ENCODE measurements at regions not wholly inside any gene's neighbourhood (a gene's known extent, or its start where the extent isn't known, plus 50 kb on each side); places are given as distances from the start of the nearest gene placed in this dataset.
"Not testable (repeated sequence)": the region's sequence is repeated elsewhere in the genome, so short reads cannot be mapped to it uniquely, and the experiment has no call there.

- WGBS, result 55% methylated on average over 2 of the region's 2 CpGs
- DNase-seq, result peak; percentile 10
- H3K27ac ChIP-seq (ENCODE audit: low read length, poor library complexity, severe bottlenecking), result no peak overlapping the region
- no peak overlapping the region for H2BK5ac ChIP-seq (ENCODE audit: low read depth, low read length, poor library complexity, severe bottlenecking)
- no peak overlapping the region for H2BK12ac ChIP-seq (ENCODE audit: low read length in 2 of 2)
- H3K27me3 ChIP-seq (ENCODE audit: control insufficient read depth in 1 of 2, insufficient read depth in 1 of 2, low read length in 2 of 2), result no peaks in the 10 kb centered on the region
- H3K14ac ChIP-seq (ENCODE audit: low read length in 2 of 2), result no peak overlapping the region
- H3K4ac ChIP-seq (ENCODE audit: low read depth in 1 of 2, low read length in 2 of 2), result no peak overlapping the region
- H3K79me1 ChIP-seq (replicated peaks; ENCODE audit: low read length, poor library complexity, severe bottlenecking), result no peaks in the 10 kb centered on the region
- no peak overlapping the region for H2BK120ac ChIP-seq (ENCODE audit: low read depth, low read length)
- H3K4me2 ChIP-seq (ENCODE audit: low read length, poor library complexity, severe bottlenecking), result no peak overlapping the region
- no peak overlapping the region for H2BK15ac ChIP-seq (ENCODE audit: low read depth, poor library complexity, severe bottlenecking)
- no peaks in the 10 kb centered on the region for H3K4me1 ChIP-seq (ENCODE audit: control insufficient read depth, insufficient read depth, low read depth, low read length)
- no peak overlapping the region for H3K18ac ChIP-seq (ENCODE audit: low read depth in 1 of 2, low read length in 2 of 2)
- H4K8ac ChIP-seq (ENCODE audit: low read length), result no peak overlapping the region
- H2AK5ac ChIP-seq (ENCODE audit: low read length, severe bottlenecking), result no peak overlapping the region
- peaks cover 22% of the 10 kb centered on the region for H3K9me3 ChIP-seq (ENCODE audit: control insufficient read depth, low read length)
- no peak overlapping the region for H3K9ac ChIP-seq (ENCODE audit: low read length)
- no peak overlapping the region for H2AFZ ChIP-seq (ENCODE audit: low read depth, low read length)
- H3K23ac ChIP-seq (ENCODE audit: low read length in 2 of 2), result no peak overlapping the region
- no peaks in the 10 kb centered on the region for H3K36me3 ChIP-seq (ENCODE audit: control insufficient read depth in 1 of 2, insufficient read depth in 2 of 2, low read depth in 1 of 2, low read length in 2 of 2)
- H4K91ac ChIP-seq (ENCODE audit: low read length), result no peak overlapping the region
- H3K4me3 ChIP-seq (ENCODE audit: insufficient read depth in 1 of 2, low read depth in 1 of 2, low read length in 2 of 2), result no peak overlapping the region
Measured at GRCh38 chr5:166285361-166285760, 2006.1 kb upstream of the WWC1 start.

- Histone ChIP-seq H4K8ac (ENCODE audit: low read length) (no peak overlapping the region), H3K23ac (ENCODE audit: low read length in 2 of 2) (no peak overlapping the region), H2BK120ac (ENCODE audit: low read depth, low read length) (no peak overlapping the region), H2AFZ (ENCODE audit: low read depth, low read length) (no peak overlapping the region), H2BK15ac (ENCODE audit: low read depth, poor library complexity, severe bottlenecking) (no peak overlapping the region), H3K4me1 (ENCODE audit: control insufficient read depth, insufficient read depth, low read depth, low read length) (no peaks in the 10 kb centered on the region), H3K36me3 (ENCODE audit: control insufficient read depth in 1 of 2, insufficient read depth in 2 of 2, low read depth in 1 of 2, low read length in 2 of 2) (no peaks in the 10 kb centered on the region), H3K9ac (ENCODE audit: low read length) (no peak overlapping the region), H3K27ac (ENCODE audit: low read length, poor library complexity, severe bottlenecking) (no peak overlapping the region), H3K9me3 (ENCODE audit: control insufficient read depth, low read length) (peaks cover 24% of the 10 kb centered on the region), H3K79me1 (replicated peaks; ENCODE audit: low read length, poor library complexity, severe bottlenecking) (no peaks in the 10 kb centered on the region), H3K27me3 (ENCODE audit: control insufficient read depth in 1 of 2, insufficient read depth in 1 of 2, low read length in 2 of 2) (no peaks in the 10 kb centered on the region), H3K4ac (ENCODE audit: low read depth in 1 of 2, low read length in 2 of 2) (no peak overlapping the region), H2AK5ac (ENCODE audit: low read length, severe bottlenecking) (no peak overlapping the region), H2BK12ac (ENCODE audit: low read length in 2 of 2) (no peak overlapping the region), H4K91ac (ENCODE audit: low read length) (no peak overlapping the region), H3K4me3 (ENCODE audit: insufficient read depth in 1 of 2, low read depth in 1 of 2, low read length in 2 of 2) (no peak overlapping the region), H3K4me2 (ENCODE audit: low read length, poor library complexity, severe bottlenecking) (no peak overlapping the region), H3K18ac (ENCODE audit: low read depth in 1 of 2, low read length in 2 of 2) (no peak overlapping the region), H3K14ac (ENCODE audit: low read length in 2 of 2) (no peak overlapping the region), H2BK5ac (ENCODE audit: low read depth, low read length, poor library complexity, severe bottlenecking) (no peak overlapping the region)
- no peak for DNase-seq
- 96% methylated on average over 3 of the region's 3 CpGs for WGBS
Measured at GRCh38 chr5:166286832-166287231, 2004.6 kb upstream of the WWC1 start.

GRCh38 chr5:166287866-166288265 is 2003.6 kb upstream of the WWC1 start:
- Histone ChIP-seq H2BK5ac (ENCODE audit: low read depth, low read length, poor library complexity, severe bottlenecking) (no peak overlapping the region), H3K9me3 (ENCODE audit: control insufficient read depth, low read length) (peaks cover 24% of the 10 kb centered on the region), H3K27ac (ENCODE audit: low read length, poor library complexity, severe bottlenecking) (no peak overlapping the region), H3K4ac (ENCODE audit: low read depth in 1 of 2, low read length in 2 of 2) (no peak overlapping the region), H3K14ac (ENCODE audit: low read length in 2 of 2) (no peak overlapping the region), H2AK5ac (ENCODE audit: low read length, severe bottlenecking) (no peak overlapping the region), H3K23ac (ENCODE audit: low read length in 2 of 2) (no peak overlapping the region), H2BK15ac (ENCODE audit: low read depth, poor library complexity, severe bottlenecking) (no peak overlapping the region), H2BK12ac (ENCODE audit: low read length in 2 of 2) (no peak overlapping the region), H3K79me1 (replicated peaks; ENCODE audit: low read length, poor library complexity, severe bottlenecking) (no peaks in the 10 kb centered on the region), H2BK120ac (ENCODE audit: low read depth, low read length) (no peak overlapping the region), H3K36me3 (ENCODE audit: control insufficient read depth in 1 of 2, insufficient read depth in 2 of 2, low read depth in 1 of 2, low read length in 2 of 2) (no peaks in the 10 kb centered on the region), H3K4me2 (ENCODE audit: low read length, poor library complexity, severe bottlenecking) (no peak overlapping the region), H4K91ac (ENCODE audit: low read length) (no peak overlapping the region), H3K4me3 (ENCODE audit: insufficient read depth in 1 of 2, low read depth in 1 of 2, low read length in 2 of 2) (no peak overlapping the region), H3K4me1 (ENCODE audit: control insufficient read depth, insufficient read depth, low read depth, low read length) (no peaks in the 10 kb centered on the region), H3K18ac (ENCODE audit: low read depth in 1 of 2, low read length in 2 of 2) (no peak overlapping the region), H3K27me3 (ENCODE audit: control insufficient read depth in 1 of 2, insufficient read depth in 1 of 2, low read length in 2 of 2) (no peaks in the 10 kb centered on the region), H4K8ac (ENCODE audit: low read length) (no peak overlapping the region), H3K9ac (ENCODE audit: low read length) (no peak overlapping the region), H2AFZ (ENCODE audit: low read depth, low read length) (no peak overlapping the region)
- DNase-seq, result no peak
- 86% methylated on average over 1 of the region's 1 CpG for WGBS

- not testable (repeated sequence) for H3K4ac ChIP-seq (ENCODE audit: low read depth in 1 of 2, low read length in 2 of 2); H3K14ac ChIP-seq (ENCODE audit: low read length in 2 of 2); H3K18ac ChIP-seq (ENCODE audit: low read depth in 1 of 2, low read length in 2 of 2); H2AFZ ChIP-seq (ENCODE audit: low read depth, low read length); H3K4me2 ChIP-seq (ENCODE audit: low read length, poor library complexity, severe bottlenecking); H2BK120ac ChIP-seq (ENCODE audit: low read depth, low read length); H2BK15ac ChIP-seq (ENCODE audit: low read depth, poor library complexity, severe bottlenecking); H3K4me3 ChIP-seq (ENCODE audit: insufficient read depth in 1 of 2, low read depth in 1 of 2, low read length in 2 of 2); H3K4me1 ChIP-seq (ENCODE audit: control insufficient read depth, insufficient read depth, low read depth, low read length); H3K9ac ChIP-seq (ENCODE audit: low read length); H3K23ac ChIP-seq (ENCODE audit: low read length in 2 of 2); H2BK12ac ChIP-seq (ENCODE audit: low read length in 2 of 2); DNase-seq; H4K8ac ChIP-seq (ENCODE audit: low read length); H3K27me3 ChIP-seq (ENCODE audit: control insufficient read depth in 1 of 2, insufficient read depth in 1 of 2, low read length in 2 of 2); H3K36me3 ChIP-seq (ENCODE audit: control insufficient read depth in 1 of 2, insufficient read depth in 2 of 2, low read depth in 1 of 2, low read length in 2 of 2); H2AK5ac ChIP-seq (ENCODE audit: low read length, severe bottlenecking); H2BK5ac ChIP-seq (ENCODE audit: low read depth, low read length, poor library complexity, severe bottlenecking); H3K79me1 ChIP-seq (replicated peaks; ENCODE audit: low read length, poor library complexity, severe bottlenecking); H3K27ac ChIP-seq (ENCODE audit: low read length, poor library complexity, severe bottlenecking); H4K91ac ChIP-seq (ENCODE audit: low read length)
- WGBS, result 100% methylated on average over 1 of the region's 2 CpGs
- peaks cover 28% of the 10 kb centered on the region for H3K9me3 ChIP-seq (ENCODE audit: control insufficient read depth, low read length)
Measured at GRCh38 chr5:166291800-166292199, 1999.6 kb upstream of the WWC1 start.
